Upper lobe of left lung (tissue), 6 donors: ENCODE measurements at regions not wholly inside any gene's neighbourhood (a gene's known extent, or its start where the extent isn't known, plus 50 kb on each side); places are given as distances from the start of the nearest gene placed in this dataset.

Experiments
- ATAC-seq, 2 donors: fragments of 200-7000 bp; cut with Tn5 transposase; one replicate each; pipeline ENCODE4 v1.9.1; 2022; ENCODE audit warnings: mild to moderate bottlenecking in 2 of 2, moderate library complexity in 2 of 2; ENCODE audit not compliant: low FRiP score in 2 of 2
- DNase-seq, 2 donors: peaks; one replicate each; pipeline ENCODE4 v3.0.0-alpha.2; 2019 to 2020
- H3K27ac ChIP-seq, 4 donors: fragments of 200-600 bp; sonication (generic); one replicate each; pipeline ENCODE4 v1.5.1; 2016 to 2019
- H3K27me3 ChIP-seq, 4 donors: fragments of 200-600 bp; sonication (generic); one replicate each; pipeline ENCODE4 v1.5.1; 2017 to 2019
- H3K36me3 ChIP-seq, 4 donors: fragments of 200-600 bp; sonication (generic); one replicate each; pipeline ENCODE4 v1.5.1; 2016 to 2019
- H3K4me1 ChIP-seq, 4 donors: fragments of 200-600 bp; sonication (generic); one replicate each; pipeline ENCODE4 v1.5.1; 2018 to 2019
- H3K4me3 ChIP-seq, 4 donors: fragments of 200-600 bp; sonication (generic); one replicate each; pipeline ENCODE4 v1.5.1; 2017 to 2019; ENCODE audit warnings: mild to moderate bottlenecking in 2 of 4, moderate library complexity in 1 of 4
- H3K9me3 ChIP-seq, 4 donors: fragments of 200-600 bp; sonication (generic); one replicate each; pipeline ENCODE4 v1.5.1; 2018 to 2019
- CTCF ChIP-seq, 6 experiments: fragments of 450-650 bp in 4 of 6; fragments of 200-600 bp in 2 of 6; sonication (generic) in 2 of 6; IDR thresholded peaks; one replicate each; pipeline ENCODE4 v1.5.1; 2016 to 2019; ENCODE audit warnings: antibody characterized with exemption in 6 of 6
- EP300 ChIP-seq, 4 donors: sonication (generic); formaldehyde crosslinking; IDR thresholded peaks; one replicate each; pipeline ENCODE4 v1.5.1; 2017; ENCODE audit warnings: antibody characterized with exemption in 4 of 4, control low read depth in 2 of 4
- POLR2A ChIP-seq, 4 donors: fragments of 450-650 bp; IDR thresholded peaks; one replicate each; pipeline ENCODE4 v1.5.1; 2016 to 2017; ENCODE audit warnings: antibody characterized with exemption in 4 of 4, mild to moderate bottlenecking in 2 of 4
- POLR2AphosphoS5 ChIP-seq, 2 donors: sonication (generic); formaldehyde crosslinking; IDR thresholded peaks; one replicate each; pipeline ENCODE4 v1.5.1; 2017; ENCODE audit warnings: antibody characterized with exemption in 2 of 2
- WGBS, 2 donors: methylation state at CpG; one replicate each; pipeline ENCODE4 v1.1.5; 2017 to 2018; 5-methylcytosine and 5-hydroxymethylcytosine counted together
- donor health status: DM: no; HTN: no; CAD: no; lungs with moderate emphysema.
- donor health status: DM: no; HTN: yes; CAD: no; lungs with severe emphysema.

DNA sequence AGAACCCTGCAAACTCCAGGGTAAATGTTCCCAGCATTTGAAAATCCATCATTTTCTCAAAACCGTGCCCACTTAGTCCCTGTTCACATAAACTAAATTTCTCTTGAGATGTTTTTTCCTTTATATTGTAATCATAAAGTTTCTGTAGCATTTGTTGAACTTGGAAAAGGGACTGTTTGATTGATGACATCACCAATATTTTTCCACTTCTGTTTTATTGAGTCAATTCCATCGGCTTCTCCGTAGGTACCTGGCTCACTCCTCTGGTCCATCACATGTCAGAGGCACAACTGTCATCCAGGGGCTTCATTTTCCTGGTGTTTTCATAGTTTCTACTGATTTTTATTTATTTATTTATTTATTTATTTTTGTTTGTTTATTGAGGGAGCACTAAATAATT is 462.5 kb upstream of the PFKP start:
- ATAC-seq = no peak
- Histone ChIP-seq H3K36me3 (no peaks in the 10 kb centered on the region), H3K4me3 (no peak overlapping the region), H3K4me1 (no peaks in the 10 kb centered on the region), H3K27me3 (no peaks in the 10 kb centered on the region), H3K9me3 (no peaks in the 10 kb centered on the region), H3K27ac (no peak overlapping the region)
- no peak for DNase-seq
- WGBS, 2 donors = 98 to 99% methylated on average over 3 of the region's 3 CpGs
- TF ChIP-seq POLR2A (IDR thresholded peaks at IDR 0.05) = no peak
- no peak for TF ChIP-seq POLR2AphosphoS5 (IDR thresholded peaks at IDR 0.05)
- no peak for TF ChIP-seq CTCF (IDR thresholded peaks at IDR 0.05)
- no peak for TF ChIP-seq EP300 (IDR thresholded peaks at IDR 0.05)

DNA sequence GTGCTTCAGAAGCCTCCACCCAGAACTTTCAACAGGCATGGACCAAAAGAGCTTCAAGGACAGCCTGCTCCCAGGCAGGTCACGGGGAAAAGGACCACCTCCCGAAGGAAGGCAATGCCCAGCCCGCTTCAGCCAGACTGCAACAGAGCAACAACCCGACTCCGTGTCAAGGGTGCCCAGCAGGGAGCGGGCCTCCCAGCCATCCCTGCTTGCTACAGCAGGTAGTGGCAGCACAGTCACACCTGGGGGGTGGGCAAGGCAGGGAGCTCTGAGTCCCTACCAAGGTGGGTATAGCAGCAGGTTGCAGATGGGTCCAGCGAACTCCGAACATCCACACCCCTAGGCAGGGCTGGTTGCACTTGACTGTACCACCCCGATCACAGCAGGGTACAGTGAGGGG is 467.8 kb upstream of the PFKP start:
- 90 to 91% methylated on average over 2 to 9 of the region's 9 CpGs for WGBS, 2 donors
- Histone ChIP-seq H3K36me3 (no peaks in the 10 kb centered on the region), H3K27ac (no peak overlapping the region), H3K27me3 (no peaks in the 10 kb centered on the region), H3K4me1 (no peaks in the 10 kb centered on the region), H3K4me3 (no peak overlapping the region), H3K9me3 (no peaks in the 10 kb centered on the region)
- ATAC-seq (peak in 1 of 2 donors; percentile 19), DNase-seq (peak in 1 of 2 donors; percentile 29)
- TF ChIP-seq POLR2AphosphoS5 (IDR thresholded peaks at IDR 0.05) (no peak), EP300 (IDR thresholded peaks at IDR 0.05) (no peak), POLR2A (IDR thresholded peaks at IDR 0.05) (no peak), CTCF (IDR thresholded peaks at IDR 0.05) (no peak)

- no peaks in the 10 kb centered on the region for H3K36me3 ChIP-seq
- TF ChIP-seq EP300 (IDR thresholded peaks at IDR 0.05) (no peak), POLR2A (IDR thresholded peaks at IDR 0.05) (no peak), POLR2AphosphoS5 (IDR thresholded peaks at IDR 0.05) (no peak), CTCF (IDR thresholded peaks at IDR 0.05) (no peak)
- H3K27me3 ChIP-seq = no peaks in the 10 kb centered on the region
- H3K27ac ChIP-seq = no peak overlapping the region
- H3K9me3 ChIP-seq = no peaks in the 10 kb centered on the region
- H3K4me1 ChIP-seq = no peaks in the 10 kb centered on the region
- DNase-seq (no peak), ATAC-seq (no peak)
- H3K4me3 ChIP-seq = no peak overlapping the region
- 62 to 86% methylated on average over 4 of the region's 4 CpGs for WGBS, 2 donors
These were observed 474.8 kb upstream of the PFKP start for GRCh38 chr10:2592360-2593160.

GRCh38 chr10:2589196-2589595 is 478.2 kb upstream of the PFKP start:
- Histone ChIP-seq H3K27me3 (no peaks in the 10 kb centered on the region), H3K36me3 (no peaks in the 10 kb centered on the region), H3K27ac (no peak overlapping the region), H3K4me3 (no peak overlapping the region), H3K4me1 (no peaks in the 10 kb centered on the region), H3K9me3 (no peaks in the 10 kb centered on the region)
- no peak for TF ChIP-seq POLR2AphosphoS5 (IDR thresholded peaks at IDR 0.05)
- TF ChIP-seq POLR2A (IDR thresholded peaks at IDR 0.05) = no peak
- no peak for TF ChIP-seq EP300 (IDR thresholded peaks at IDR 0.05)
- TF ChIP-seq CTCF (IDR thresholded peaks at IDR 0.05) = no peak
- ATAC-seq (no peak), DNase-seq (no peak)
- WGBS, 2 donors = 83 to 86% methylated on average over 5 of the region's 5 CpGs

DNA sequence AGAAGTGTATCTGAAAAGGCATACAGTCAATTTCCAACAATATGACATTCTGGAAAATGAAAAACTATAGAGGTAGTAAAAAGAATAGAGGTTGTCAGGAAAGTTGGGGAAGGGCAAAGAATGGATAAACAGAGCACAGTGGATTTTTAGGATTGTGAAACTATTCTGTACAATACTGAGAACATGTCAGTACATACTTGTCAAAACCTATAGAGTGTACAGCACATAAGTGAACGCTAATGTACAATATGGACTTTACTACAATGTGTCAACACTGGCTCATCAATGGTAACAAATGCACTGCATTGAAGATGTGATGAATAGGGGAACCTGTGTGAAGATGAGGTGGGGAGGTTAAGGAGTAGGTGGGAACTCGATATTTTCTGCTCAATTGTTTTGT is 483.0 kb upstream of the PFKP start:
- Histone ChIP-seq H3K9me3 (no peaks in the 10 kb centered on the region), H3K4me3 (no peak overlapping the region), H3K4me1 (no peaks in the 10 kb centered on the region), H3K27ac (no peak overlapping the region), H3K36me3 (no peaks in the 10 kb centered on the region), H3K27me3 (no peaks in the 10 kb centered on the region)
- DNase-seq = no peak
- ATAC-seq = no peak
- WGBS, 2 donors = 86 to 90% methylated on average over 2 of the region's 2 CpGs
- TF ChIP-seq POLR2A (IDR thresholded peaks at IDR 0.05) = no peak
- TF ChIP-seq CTCF (IDR thresholded peaks at IDR 0.05) = no peak
- no peak for TF ChIP-seq EP300 (IDR thresholded peaks at IDR 0.05)
- TF ChIP-seq POLR2AphosphoS5 (IDR thresholded peaks at IDR 0.05) = no peak
